ENCODE measurements at regions not wholly inside any gene's neighbourhood (a gene's known extent, or its start where the extent isn't known, plus 50 kb on each side); places are given as distances from the start of the nearest gene placed in this dataset.
A peak's percentile ranks its signal among the peaks of the same experiment; 100 is the strongest.
"Not testable (repeated sequence)": the region's sequence is repeated elsewhere in the genome, so short reads cannot be mapped to it uniquely, and the experiment has no call there.

DNA sequence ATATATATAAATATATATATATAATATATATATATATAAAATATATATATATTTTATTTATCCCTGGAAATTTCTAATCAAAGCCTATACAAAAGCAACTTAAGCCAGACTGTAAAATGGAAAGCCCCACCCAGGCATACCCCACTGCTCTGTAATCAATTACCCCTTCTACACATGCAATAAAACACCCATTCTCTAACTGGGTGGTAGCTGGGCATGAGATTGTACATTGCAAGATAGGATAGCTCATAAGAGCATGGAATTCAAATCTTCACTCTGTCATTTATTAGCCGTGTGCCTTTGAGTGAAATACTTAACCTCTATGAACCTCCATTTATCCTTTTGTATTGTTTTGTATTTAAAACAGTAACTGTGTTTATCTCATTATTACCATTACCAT, 405.3 kb upstream of the SLC30A5 start:
- Histone ChIP-seq H3K27ac (no peak overlapping the region), H3K4me3 (no peak overlapping the region), H3K27me3 (no peaks in the 10 kb centered on the region), H3K9me3 (peaks cover 0 to 8% (median 2%) of the 10 kb centered on the region in 4 donors), H3K4me1 (no peaks in the 10 kb centered on the region), H3K36me3 (no peaks in the 10 kb centered on the region)
- no peak for ATAC-seq (ENCODE audit: low FRiP score in 2 of 2)
- DNase-seq, result no peak
- TF ChIP-seq EP300 (IDR thresholded peaks at IDR 0.05), result no peak
- no peak for TF ChIP-seq POLR2A (IDR thresholded peaks at IDR 0.05)
- TF ChIP-seq, protein P1, sequence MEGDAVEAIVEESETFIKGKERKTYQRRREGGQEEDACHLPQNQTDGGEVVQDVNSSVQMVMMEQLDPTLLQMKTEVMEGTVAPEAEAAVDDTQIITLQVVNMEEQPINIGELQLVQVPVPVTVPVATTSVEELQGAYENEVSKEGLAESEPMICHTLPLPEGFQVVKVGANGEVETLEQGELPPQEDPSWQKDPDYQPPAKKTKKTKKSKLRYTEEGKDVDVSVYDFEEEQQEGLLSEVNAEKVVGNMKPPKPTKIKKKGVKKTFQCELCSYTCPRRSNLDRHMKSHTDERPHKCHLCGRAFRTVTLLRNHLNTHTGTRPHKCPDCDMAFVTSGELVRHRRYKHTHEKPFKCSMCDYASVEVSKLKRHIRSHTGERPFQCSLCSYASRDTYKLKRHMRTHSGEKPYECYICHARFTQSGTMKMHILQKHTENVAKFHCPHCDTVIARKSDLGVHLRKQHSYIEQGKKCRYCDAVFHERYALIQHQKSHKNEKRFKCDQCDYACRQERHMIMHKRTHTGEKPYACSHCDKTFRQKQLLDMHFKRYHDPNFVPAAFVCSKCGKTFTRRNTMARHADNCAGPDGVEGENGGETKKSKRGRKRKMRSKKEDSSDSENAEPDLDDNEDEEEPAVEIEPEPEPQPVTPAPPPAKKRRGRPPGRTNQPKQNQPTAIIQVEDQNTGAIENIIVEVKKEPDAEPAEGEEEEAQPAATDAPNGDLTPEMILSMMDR (IDR thresholded peaks at IDR 0.05), result no peak
- TF ChIP-seq POLR2AphosphoS5 (IDR thresholded peaks at IDR 0.05), result no peak
- 89 to 95% methylated on average over 1 of the region's 1 CpG for WGBS, 2 donors

DNA sequence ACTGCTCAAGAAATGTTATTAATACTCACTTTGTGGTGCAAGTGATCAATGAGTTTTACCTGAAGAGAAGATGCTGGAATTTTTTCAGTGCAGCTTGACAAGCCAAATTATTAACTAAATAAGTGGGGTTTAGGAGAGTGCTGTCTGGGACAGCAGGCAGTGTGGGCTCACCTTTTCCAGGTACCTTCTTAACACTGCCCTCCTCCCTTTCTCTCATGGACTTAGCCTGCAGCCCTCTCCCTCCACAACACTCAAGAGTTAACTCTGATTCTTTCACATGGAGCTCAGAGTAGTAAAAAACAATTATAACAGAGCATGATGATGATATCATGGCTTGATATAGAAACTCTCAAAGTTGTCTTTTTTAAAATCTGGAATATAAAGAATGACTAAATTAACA, 404.8 kb upstream of the SLC30A5 start:
- H3K27me3 ChIP-seq, result no peaks in the 10 kb centered on the region
- H3K27ac ChIP-seq, result no peak overlapping the region
- H3K4me1 ChIP-seq, result no peaks in the 10 kb centered on the region
- no peak overlapping the region for H3K4me3 ChIP-seq
- DNase-seq (no peak), ATAC-seq (ENCODE audit: low FRiP score in 2 of 2) (no peak)
- peaks cover 0 to 8% (median 2%) of the 10 kb centered on the region in 4 donors for H3K9me3 ChIP-seq
- TF ChIP-seq EP300 (IDR thresholded peaks at IDR 0.05) (no peak), POLR2AphosphoS5 (IDR thresholded peaks at IDR 0.05) (no peak), POLR2A (IDR thresholded peaks at IDR 0.05) (no peak)
- TF ChIP-seq, protein P1 (IDR thresholded peaks at IDR 0.05), result no peak
- H3K36me3 ChIP-seq, result no peaks in the 10 kb centered on the region

DNA sequence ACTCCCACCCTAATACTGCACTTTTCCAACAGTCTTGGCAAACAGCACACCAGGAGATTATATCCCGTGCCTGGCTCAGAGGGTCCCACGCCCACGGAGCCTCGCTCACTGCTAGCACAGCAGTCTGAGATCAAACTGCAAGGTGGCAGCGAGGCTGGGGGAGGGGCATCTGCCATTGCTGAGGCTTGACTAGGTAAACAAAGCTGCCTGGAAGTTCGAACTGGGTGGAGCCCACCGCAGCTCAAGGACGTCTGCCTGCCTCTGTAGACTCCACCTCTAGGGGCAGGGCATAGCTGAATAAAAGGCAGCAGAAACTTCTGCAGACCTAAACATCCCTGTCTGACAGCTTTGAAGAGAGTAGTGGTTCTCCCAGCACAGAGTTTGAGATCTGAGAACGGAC, 401.9 kb upstream of the SLC30A5 start:
- not testable (repeated sequence) for H3K27me3 ChIP-seq; ATAC-seq (ENCODE audit: low FRiP score in 2 of 2); H3K4me1 ChIP-seq; H3K9me3 ChIP-seq; H3K36me3 ChIP-seq; H3K4me3 ChIP-seq; H3K27ac ChIP-seq
- WGBS, 2 donors, result 79 to 85% methylated on average over 9 of the region's 9 CpGs
- DNase-seq, result peak in 1 of 2 donors; percentile 14

DNA sequence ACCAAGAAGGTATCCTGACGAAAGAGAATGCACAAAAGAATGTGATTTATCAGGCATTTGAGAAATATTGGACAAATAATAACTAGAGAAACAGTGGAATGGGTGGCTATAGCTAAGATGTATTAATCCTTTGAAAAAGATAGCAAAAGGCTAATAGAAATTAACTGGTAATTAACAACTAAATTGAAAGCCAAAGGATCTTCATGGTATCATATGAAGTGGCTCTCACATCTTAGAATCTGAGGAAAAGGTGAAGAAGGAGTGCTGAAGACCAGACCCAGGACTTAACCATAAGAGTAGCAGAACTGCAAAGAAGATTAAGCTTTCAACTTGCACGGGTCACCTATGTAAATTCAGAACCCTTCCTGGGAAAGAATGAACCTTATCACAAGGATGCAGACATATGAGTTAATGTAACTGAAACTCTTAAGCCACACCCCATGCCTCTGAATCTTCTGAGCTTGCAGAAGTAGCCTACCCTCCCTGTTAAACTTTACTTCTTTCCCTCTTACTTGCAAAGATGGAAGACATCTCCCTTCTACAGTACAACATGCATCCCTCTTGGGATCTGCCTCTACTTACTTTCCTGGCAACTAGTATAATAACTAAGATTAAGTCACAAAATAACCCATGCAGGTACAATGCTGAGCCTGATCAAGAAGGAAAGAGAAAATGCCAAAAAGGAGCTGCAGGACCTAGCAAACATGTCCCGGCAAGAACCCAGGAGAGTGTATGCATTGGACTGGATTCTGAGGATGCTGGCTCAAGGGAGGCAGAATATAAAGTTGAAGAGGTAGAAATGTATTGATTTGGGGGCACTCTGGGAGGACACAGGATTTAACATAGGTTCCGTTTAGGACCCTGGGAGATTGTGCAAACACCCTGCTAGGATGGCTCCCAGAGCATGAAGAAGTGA, 395.5 kb upstream of the SLC30A5 start:
- WGBS, 2 donors, result 76 to 87% methylated on average over 4 of the region's 4 CpGs
- no peak overlapping the region for H3K4me3 ChIP-seq
- no peak overlapping the region for H3K27ac ChIP-seq
- DNase-seq, result no peak
- H3K27me3 ChIP-seq, result no peaks in the 10 kb centered on the region
- TF ChIP-seq EP300 (IDR thresholded peaks at IDR 0.05) (no peak), POLR2A (IDR thresholded peaks at IDR 0.05) (no peak), POLR2AphosphoS5 (IDR thresholded peaks at IDR 0.05) (no peak)
- TF ChIP-seq, protein P1 (IDR thresholded peaks at IDR 0.05), result no peak
- no peaks in the 10 kb centered on the region for H3K36me3 ChIP-seq
- H3K4me1 ChIP-seq, result no peaks in the 10 kb centered on the region
- no peak for ATAC-seq (ENCODE audit: low FRiP score in 2 of 2)
- H3K9me3 ChIP-seq, result no peaks in the 10 kb centered on the region

DNA sequence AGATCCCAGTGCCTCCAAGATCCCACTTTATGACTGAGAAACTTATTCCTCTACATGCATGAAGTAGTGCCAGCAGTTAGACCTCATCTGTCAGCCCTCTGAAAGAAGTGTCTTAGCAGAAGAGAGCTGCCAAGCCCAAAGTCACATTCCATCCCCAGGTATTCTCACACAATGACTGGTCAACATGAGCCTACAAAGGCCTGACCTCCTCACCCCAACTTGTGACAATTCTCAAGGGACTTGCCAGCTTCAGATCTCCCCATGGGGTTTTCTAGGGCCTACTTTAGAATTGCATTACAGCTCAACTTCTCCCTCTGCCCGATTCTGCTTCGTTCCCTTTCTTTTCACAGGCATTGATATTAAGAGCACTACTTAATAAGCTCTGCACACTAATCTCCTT, 393.8 kb upstream of the SLC30A5 start:
- DNase-seq (no peak), ATAC-seq (ENCODE audit: low FRiP score in 2 of 2) (no peak)
- H3K27ac ChIP-seq, result no peak overlapping the region
- H3K9me3 ChIP-seq, result no peaks in the 10 kb centered on the region
- H3K27me3 ChIP-seq, result no peaks in the 10 kb centered on the region
- no peaks in the 10 kb centered on the region for H3K36me3 ChIP-seq
- H3K4me3 ChIP-seq, result no peak overlapping the region
- TF ChIP-seq, protein P1 (IDR thresholded peaks at IDR 0.05), result no peak
- TF ChIP-seq POLR2AphosphoS5 (IDR thresholded peaks at IDR 0.05) (no peak), POLR2A (IDR thresholded peaks at IDR 0.05) (no peak)
- 82 to 92% methylated on average over 2 of the region's 2 CpGs for WGBS, 2 donors
- no peaks in the 10 kb centered on the region for H3K4me1 ChIP-seq

Data from upper lobe of left lung (tissue), 6 donors.